Liver (tissue), 8 donors: ENCODE measurements at regions not wholly inside any gene's neighbourhood (a gene's known extent, or its start where the extent isn't known, plus 50 kb on each side); places are given as distances from the start of the nearest gene placed in this dataset.

ENCODE experiments used
- DNase-seq: peaks from one replicate; pipeline ENCODE4 v3.0.0-alpha.2; 2017; ENCODE audit warnings: low spot score
- H3K27ac ChIP-seq, 2 donors: one replicate each; pipeline ENCODE4 v1.7.0; 2013; ENCODE audit warnings: inconsistent platforms in 2 of 2, low read length in 2 of 2, control low read depth in 1 of 2, low read depth in 1 of 2, mild to moderate bottlenecking in 1 of 2
- H3K27me3 ChIP-seq, 4 donors: one replicate each; pipeline versions ENCODE4 v1.6.1 to v1.7.0; 2013; ENCODE audit warnings: low read length in 3 of 4, inconsistent platforms in 1 of 4, mild to moderate bottlenecking in 1 of 4, moderate library complexity in 1 of 4; ENCODE audit not compliant: control insufficient read depth in 4 of 4, insufficient read depth in 4 of 4
- H3K36me3 ChIP-seq, 4 donors: one replicate each; pipeline versions ENCODE4 v1.6.1 to v1.7.0; 2013; ENCODE audit warnings: low read length in 3 of 4, mild to moderate bottlenecking in 3 of 4, low read depth in 1 of 4, moderate library complexity in 1 of 4; ENCODE audit not compliant: control insufficient read depth in 4 of 4, insufficient read depth in 3 of 4
- H3K4me1 ChIP-seq, 4 donors: one replicate each; pipeline versions ENCODE4 v1.6.1 to v1.7.0; 2013; ENCODE audit warnings: low read length in 3 of 4, mild to moderate bottlenecking in 3 of 4, moderate library complexity in 1 of 4; ENCODE audit not compliant: control insufficient read depth in 4 of 4, insufficient read depth in 4 of 4
- H3K4me3 ChIP-seq, 3 donors: one replicate each; pipeline versions ENCODE4 v1.6.1 to v1.7.0; 2013; ENCODE audit warnings: low read length in 3 of 3, control low read depth in 1 of 3, low read depth in 1 of 3, mild to moderate bottlenecking in 1 of 3
- H3K9ac ChIP-seq, 2 donors: one replicate each; pipeline ENCODE4 v1.7.0; 2013; ENCODE audit warnings: low read length in 2 of 2, mild to moderate bottlenecking in 2 of 2, moderate library complexity in 2 of 2, control low read depth in 1 of 2, low read depth in 1 of 2
- H3K9me3 ChIP-seq, 4 donors: one replicate each; pipeline versions ENCODE4 v1.6.1 to v1.7.0; 2013; ENCODE audit warnings: low read length in 3 of 4; ENCODE audit not compliant: control insufficient read depth in 4 of 4
- EGR1 ChIP-seq, 2 donors: IDR thresholded peaks; 2 replicates each; pipeline ENCODE4 v1.6.1; 2016 to 2018; ENCODE audit warnings: antibody characterized with exemption in 2 of 2, low read depth in 2 of 2
- HNF4G ChIP-seq: IDR thresholded peaks from 2 replicates; pipeline ENCODE4 v1.6.1; 2016; ENCODE audit warnings: antibody characterized with exemption
- JUND ChIP-seq, 2 donors: IDR thresholded peaks; 2 replicates each; pipeline ENCODE4 v1.6.1; 2016; ENCODE audit warnings: antibody characterized with exemption in 2 of 2
- NR2F2 ChIP-seq: IDR thresholded peaks from 2 replicates; pipeline ENCODE4 v1.6.1; 2016; ENCODE audit warnings: antibody characterized with exemption
- RAD21 ChIP-seq, 2 donors: IDR thresholded peaks; 2 replicates each; pipeline ENCODE4 v1.6.1; 2016; ENCODE audit warnings: antibody characterized with exemption in 2 of 2, mild to moderate bottlenecking in 2 of 2
- RXRA ChIP-seq, 2 donors: IDR thresholded peaks; 2 replicates each; pipeline ENCODE4 v1.6.1; 2017 to 2018; ENCODE audit warnings: antibody characterized with exemption in 2 of 2, mild to moderate bottlenecking in 1 of 2
- SP1 ChIP-seq: IDR thresholded peaks from 2 replicates; pipeline ENCODE4 v1.6.1; 2018; ENCODE audit warnings: antibody characterized with exemption, mild to moderate bottlenecking
- TAF1 ChIP-seq: conservative IDR thresholded peaks from 2 replicates; pipeline ENCODE4 v1.6.1; 2016; ENCODE audit warnings: antibody characterized with exemption, mild to moderate bottlenecking
- WGBS: extraction: QIAGEN DNeasy Blood & Tissue Kit; methylation state at CpG from one replicate; pipeline ENCODE4 v1.1.7; 2013; 5-methylcytosine and 5-hydroxymethylcytosine counted together
- TF ChIP-seq, protein P1 (sequence below): fragments of 150-350 bp; IDR thresholded peaks from 2 replicates; pipeline ENCODE4 v1.5.1; 2017; ENCODE audit warnings: improper control_type of control experiment, low read depth, low read length; ENCODE audit not compliant: missing input control
- TF ChIP-seq, protein P2 (sequence below): IDR thresholded peaks from 2 replicates; pipeline ENCODE4 v1.6.1; 2016; ENCODE audit warnings: antibody characterized with exemption, mild to moderate bottlenecking
- TF ChIP-seq, protein P3 (sequence below): IDR thresholded peaks from 2 replicates; pipeline ENCODE4 v1.6.1; 2016; ENCODE audit warnings: antibody characterized with exemption
- donor health status: healthy.
- donor health status: healthy.
- donor health status: healthy.
- donor health status: healthy.
- donor health status: healthy.

DNA sequence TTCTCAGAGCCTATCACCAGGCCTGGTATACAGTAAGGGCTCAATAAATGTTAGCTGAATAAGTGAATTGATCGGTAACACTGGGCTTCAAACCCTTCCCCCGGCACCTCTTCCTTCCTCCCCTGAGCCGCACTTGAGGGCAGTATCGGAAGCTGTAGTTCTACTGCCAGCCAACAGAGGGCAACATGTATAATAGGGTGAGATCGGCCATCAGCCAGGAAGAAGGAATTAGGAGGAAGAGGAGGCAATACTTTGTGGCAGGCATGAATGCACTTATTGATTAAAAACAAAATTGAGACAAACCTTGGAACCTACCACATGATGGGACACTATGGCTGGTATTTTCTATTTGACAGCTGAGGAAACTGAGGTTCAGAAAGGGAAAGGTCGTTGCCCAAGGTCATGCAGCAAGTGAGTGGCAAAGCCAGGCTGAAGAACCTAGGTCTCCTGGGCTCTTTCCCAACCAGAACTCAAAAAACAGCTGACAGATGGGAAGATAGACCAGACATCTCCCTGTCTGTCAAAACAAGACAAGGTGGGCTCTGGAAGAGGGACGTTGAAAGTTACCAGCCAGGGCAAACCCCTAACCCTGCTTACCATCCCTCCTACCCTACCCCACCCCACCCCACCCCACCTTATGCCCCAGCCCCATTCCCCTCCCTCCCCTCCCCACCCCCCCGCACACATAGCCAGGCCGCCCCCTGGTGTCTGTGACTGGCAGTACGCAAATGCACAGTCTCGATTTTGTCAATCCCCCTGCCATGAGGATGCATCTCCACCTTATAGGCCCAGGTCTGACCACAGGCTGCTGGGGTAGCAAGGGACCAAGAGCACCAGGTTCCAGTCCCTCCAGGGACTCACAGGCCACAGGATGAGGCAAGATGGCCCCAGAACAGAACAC, 107.3 kb upstream of the RUNX3 start:
- peak; percentile 42 for DNase-seq
- WGBS = 54% methylated on average over 11 of the region's 11 CpGs
- Histone ChIP-seq H3K4me3 (no peak overlapping the region), H3K36me3 (no peaks in the 10 kb centered on the region), H3K9ac (no peak overlapping the region), H3K27ac (no peak overlapping the region), H3K9me3 (no peaks in the 10 kb centered on the region), H3K4me1 (no peaks in the 10 kb centered on the region), H3K27me3 (no peaks in the 10 kb centered on the region)
- TF ChIP-seq, protein P1, sequence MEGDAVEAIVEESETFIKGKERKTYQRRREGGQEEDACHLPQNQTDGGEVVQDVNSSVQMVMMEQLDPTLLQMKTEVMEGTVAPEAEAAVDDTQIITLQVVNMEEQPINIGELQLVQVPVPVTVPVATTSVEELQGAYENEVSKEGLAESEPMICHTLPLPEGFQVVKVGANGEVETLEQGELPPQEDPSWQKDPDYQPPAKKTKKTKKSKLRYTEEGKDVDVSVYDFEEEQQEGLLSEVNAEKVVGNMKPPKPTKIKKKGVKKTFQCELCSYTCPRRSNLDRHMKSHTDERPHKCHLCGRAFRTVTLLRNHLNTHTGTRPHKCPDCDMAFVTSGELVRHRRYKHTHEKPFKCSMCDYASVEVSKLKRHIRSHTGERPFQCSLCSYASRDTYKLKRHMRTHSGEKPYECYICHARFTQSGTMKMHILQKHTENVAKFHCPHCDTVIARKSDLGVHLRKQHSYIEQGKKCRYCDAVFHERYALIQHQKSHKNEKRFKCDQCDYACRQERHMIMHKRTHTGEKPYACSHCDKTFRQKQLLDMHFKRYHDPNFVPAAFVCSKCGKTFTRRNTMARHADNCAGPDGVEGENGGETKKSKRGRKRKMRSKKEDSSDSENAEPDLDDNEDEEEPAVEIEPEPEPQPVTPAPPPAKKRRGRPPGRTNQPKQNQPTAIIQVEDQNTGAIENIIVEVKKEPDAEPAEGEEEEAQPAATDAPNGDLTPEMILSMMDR = peak; percentile 49
- TF ChIP-seq, protein P2, sequence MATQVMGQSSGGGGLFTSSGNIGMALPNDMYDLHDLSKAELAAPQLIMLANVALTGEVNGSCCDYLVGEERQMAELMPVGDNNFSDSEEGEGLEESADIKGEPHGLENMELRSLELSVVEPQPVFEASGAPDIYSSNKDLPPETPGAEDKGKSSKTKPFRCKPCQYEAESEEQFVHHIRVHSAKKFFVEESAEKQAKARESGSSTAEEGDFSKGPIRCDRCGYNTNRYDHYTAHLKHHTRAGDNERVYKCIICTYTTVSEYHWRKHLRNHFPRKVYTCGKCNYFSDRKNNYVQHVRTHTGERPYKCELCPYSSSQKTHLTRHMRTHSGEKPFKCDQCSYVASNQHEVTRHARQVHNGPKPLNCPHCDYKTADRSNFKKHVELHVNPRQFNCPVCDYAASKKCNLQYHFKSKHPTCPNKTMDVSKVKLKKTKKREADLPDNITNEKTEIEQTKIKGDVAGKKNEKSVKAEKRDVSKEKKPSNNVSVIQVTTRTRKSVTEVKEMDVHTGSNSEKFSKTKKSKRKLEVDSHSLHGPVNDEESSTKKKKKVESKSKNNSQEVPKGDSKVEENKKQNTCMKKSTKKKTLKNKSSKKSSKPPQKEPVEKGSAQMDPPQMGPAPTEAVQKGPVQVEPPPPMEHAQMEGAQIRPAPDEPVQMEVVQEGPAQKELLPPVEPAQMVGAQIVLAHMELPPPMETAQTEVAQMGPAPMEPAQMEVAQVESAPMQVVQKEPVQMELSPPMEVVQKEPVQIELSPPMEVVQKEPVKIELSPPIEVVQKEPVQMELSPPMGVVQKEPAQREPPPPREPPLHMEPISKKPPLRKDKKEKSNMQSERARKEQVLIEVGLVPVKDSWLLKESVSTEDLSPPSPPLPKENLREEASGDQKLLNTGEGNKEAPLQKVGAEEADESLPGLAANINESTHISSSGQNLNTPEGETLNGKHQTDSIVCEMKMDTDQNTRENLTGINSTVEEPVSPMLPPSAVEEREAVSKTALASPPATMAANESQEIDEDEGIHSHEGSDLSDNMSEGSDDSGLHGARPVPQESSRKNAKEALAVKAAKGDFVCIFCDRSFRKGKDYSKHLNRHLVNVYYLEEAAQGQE = no peak
- peak; percentile 61 to 74 for TF ChIP-seq RAD21 (IDR thresholded peaks at IDR 0.05)

DNA sequence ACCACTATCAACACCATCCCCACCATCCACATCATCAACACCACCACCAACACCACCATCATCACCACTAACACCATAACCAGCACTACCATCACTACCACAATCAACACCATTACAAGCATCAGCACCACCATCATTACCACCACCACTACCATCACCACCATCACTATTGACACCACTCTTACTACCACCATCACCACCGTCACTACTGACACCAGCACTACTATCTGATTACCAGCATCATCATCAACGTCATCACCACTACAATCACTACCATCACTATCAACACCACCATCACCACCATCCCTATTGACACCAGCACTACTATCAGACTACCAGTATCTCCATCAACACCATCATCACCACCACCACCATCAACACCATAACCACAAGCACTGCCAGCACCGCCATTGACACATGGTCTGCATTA, 106.1 kb upstream of the RUNX3 start:
- 92% methylated on average over 3 of the region's 3 CpGs for WGBS
- H3K27ac ChIP-seq = no peak overlapping the region
- no peaks in the 10 kb centered on the region for H3K9me3 ChIP-seq
- no peak overlapping the region for H3K9ac ChIP-seq
- TF ChIP-seq NR2F2 (no peak), EGR1 (IDR thresholded peaks at IDR 0.05; ENCODE audit: low read depth in 2 of 2) (no peak), TAF1 (no peak), RXRA (IDR thresholded peaks at IDR 0.05) (no peak), HNF4G (no peak), SP1 (no peak), JUND (IDR thresholded peaks at IDR 0.05) (no peak), RAD21 (IDR thresholded peaks at IDR 0.05) (no peak)
- TF ChIP-seq, protein P1 = no peak
- TF ChIP-seq, protein P3, sequence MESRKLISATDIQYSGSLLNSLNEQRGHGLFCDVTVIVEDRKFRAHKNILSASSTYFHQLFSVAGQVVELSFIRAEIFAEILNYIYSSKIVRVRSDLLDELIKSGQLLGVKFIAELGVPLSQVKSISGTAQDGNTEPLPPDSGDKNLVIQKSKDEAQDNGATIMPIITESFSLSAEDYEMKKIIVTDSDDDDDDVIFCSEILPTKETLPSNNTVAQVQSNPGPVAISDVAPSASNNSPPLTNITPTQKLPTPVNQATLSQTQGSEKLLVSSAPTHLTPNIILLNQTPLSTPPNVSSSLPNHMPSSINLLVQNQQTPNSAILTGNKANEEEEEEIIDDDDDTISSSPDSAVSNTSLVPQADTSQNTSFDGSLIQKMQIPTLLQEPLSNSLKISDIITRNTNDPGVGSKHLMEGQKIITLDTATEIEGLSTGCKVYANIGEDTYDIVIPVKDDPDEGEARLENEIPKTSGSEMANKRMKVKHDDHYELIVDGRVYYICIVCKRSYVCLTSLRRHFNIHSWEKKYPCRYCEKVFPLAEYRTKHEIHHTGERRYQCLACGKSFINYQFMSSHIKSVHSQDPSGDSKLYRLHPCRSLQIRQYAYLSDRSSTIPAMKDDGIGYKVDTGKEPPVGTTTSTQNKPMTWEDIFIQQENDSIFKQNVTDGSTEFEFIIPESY = no peak
- no peak overlapping the region for H3K4me3 ChIP-seq
- no peaks in the 10 kb centered on the region for H3K27me3 ChIP-seq
- no peaks in the 10 kb centered on the region for H3K36me3 ChIP-seq
- no peak for DNase-seq
- no peaks in the 10 kb centered on the region for H3K4me1 ChIP-seq
